ENCODE measurements at regions not wholly inside any gene's neighbourhood (a gene's known extent, or its start where the extent isn't known, plus 50 kb on each side); places are given as distances from the start of the nearest gene placed in this dataset.

GRCh38 chr6:170162011-170162774, 128.7 kb downstream of the DLL1 start:
- no peak overlapping the region for H3K27ac ChIP-seq (ENCODE audit: low read depth)
- no peaks in the 10 kb centered on the region; the same call in 2 of the 3 replicates for H3K36me3 Mint-ChIP-seq (ENCODE audit: low read depth)
- no peaks in the 10 kb centered on the region for H3K4me1 Mint-ChIP-seq
- no peak for ATAC-seq
- H3K4me3 ChIP-seq = no peak overlapping the region
- H3K27me3 ChIP-seq (ENCODE audit: insufficient read depth) = no peaks in the 10 kb centered on the region
- no peak overlapping the region for H3K27ac Mint-ChIP-seq
- no peak overlapping the region for H3K4me3 Mint-ChIP-seq
- H4K20me1 ChIP-seq (replicated peaks; ENCODE audit: insufficient read depth) = no peaks in the 10 kb centered on the region
- no peak overlapping the region for H3K4me2 ChIP-seq
- no peaks in the 10 kb centered on the region for H3K4me1 ChIP-seq (ENCODE audit: insufficient read depth)
- TF ChIP-seq REST (IDR thresholded peaks at IDR 0.05; ENCODE audit: unreplicated experiment) = no peak
- no peak for TF ChIP-seq EZH2 (IDR thresholded peaks at IDR 0.05; ENCODE audit: low read depth, unreplicated experiment)
- TF ChIP-seq CTCF (conservative IDR thresholded peaks at IDR 0.05; ENCODE audit: low read depth in 2 of 2) = no peak
- no peak for TF ChIP-seq EZH2phosphoT487 (IDR thresholded peaks at IDR 0.05; ENCODE audit: unreplicated experiment)
- TF ChIP-seq JUNB (IDR thresholded peaks at IDR 0.05; ENCODE audit: unreplicated experiment) = no peak
- no peak for TF ChIP-seq ZNF462 (CRISPR knock-in tag; IDR thresholded peaks at IDR 0.05)
- no peak for TF ChIP-seq ZNF331 (CRISPR knock-in tag; IDR thresholded peaks at IDR 0.05; ENCODE audit: low read depth)
- no peak for TF ChIP-seq ZNF114 (CRISPR knock-in tag; IDR thresholded peaks at IDR 0.05)
- TF ChIP-seq CREB1 (CRISPR knock-in tag; IDR thresholded peaks at IDR 0.05; ENCODE audit: low read depth) = no peak
- TF ChIP-seq POLR2AphosphoS5 (IDR thresholded peaks at IDR 0.05; ENCODE audit: low read depth) = no peak
- TF ChIP-seq STAT1 (IDR thresholded peaks at IDR 0.05; ENCODE audit: unreplicated experiment) = no peak
- H3F3A ChIP-seq (replicated peaks; ENCODE audit: low read depth) = no peaks in the 10 kb centered on the region
- no peak for DNase-seq (ENCODE audit: low spot score)
- peaks cover 4% of the 10 kb centered on the region; the same call in 2 of the 3 replicates for H3K9me3 Mint-ChIP-seq
- no peaks in the 10 kb centered on the region for H3K9me2 ChIP-seq (ENCODE audit: insufficient read depth)
- no peaks in the 10 kb centered on the region for H3K36me3 ChIP-seq (ENCODE audit: insufficient read depth)
- no peak overlapping the region for H2AFZ ChIP-seq
- no peaks in the 10 kb centered on the region for H3K79me2 ChIP-seq (replicated peaks; ENCODE audit: insufficient read depth)
- H3K27me3 Mint-ChIP-seq (ENCODE audit: insufficient read depth, low read depth, poor library complexity) = peaks cover 18% of the 10 kb centered on the region

All from GM23338 (cell line).